ENCODE measurements at regions not wholly inside any gene's neighbourhood (a gene's known extent, or its start where the extent isn't known, plus 50 kb on each side); places are given as distances from the start of the nearest gene placed in this dataset.

DNA sequence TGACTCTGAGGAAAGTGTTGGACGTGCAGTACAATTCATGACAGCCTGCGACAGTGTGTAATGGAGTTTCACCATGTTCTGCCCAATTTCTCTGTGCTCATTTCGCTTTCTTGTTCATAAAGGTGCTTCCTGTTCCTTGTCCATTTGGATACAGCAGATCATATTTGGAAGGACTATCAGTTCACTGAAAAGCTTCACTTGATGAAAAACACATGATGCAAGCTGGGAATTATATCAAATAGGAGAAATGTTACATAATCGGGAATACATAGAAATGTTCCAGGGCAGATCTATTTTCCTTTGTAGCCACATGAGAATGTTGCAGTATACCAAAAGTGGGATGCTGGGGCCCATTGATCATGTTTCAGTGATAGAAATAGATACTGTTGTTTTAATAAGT, 266.3 kb upstream of the SLC14A2 start:
- WGBS (ENCODE audit: insufficient coverage) = 90% methylated on average over 3 of the region's 4 CpGs
- no peaks in the 10 kb centered on the region for H4K20me1 ChIP-seq (ENCODE audit: control insufficient read depth, insufficient read depth, low read length, poor library complexity, severe bottlenecking)
- Mint-ChIP-seq H3K4me3 (no peak overlapping the region), H3K9me3 (ENCODE audit: insufficient read depth) (no peaks in the 10 kb centered on the region), H3K27me3 (peaks cover 15% of the 10 kb centered on the region), H3K27ac (no peak overlapping the region), H3K4me1 (no peaks in the 10 kb centered on the region)
- intact Hi-C loops (cut with micrococcal nuclease) = no loop called here
- H3K4me3 ChIP-seq (ENCODE audit: control extremely low read depth in 1 of 5, extremely low read depth in 1 of 5, insufficient read depth in 1 of 5, low read depth in 2 of 5, low read length in 4 of 5) = no peak overlapping the region
- no peak for DNase-seq
- ChIA-PET CTCF (interaction anchor here (0.9 kb wide), 1 partner anchor 1722 kb away, joined by 3 read pairs; no protein-coding TSS in a partner anchor), POLR2A (no interaction called here)
- H3K4me1 ChIP-seq (ENCODE audit: control insufficient read depth in 2 of 2, insufficient read depth in 2 of 2, low read length in 2 of 2) = no peaks in the 10 kb centered on the region
- no peaks in the 10 kb centered on the region for H3K27me3 ChIP-seq (replicated peaks in 1 of 4; ENCODE audit: control extremely low read depth in 1 of 4, control insufficient read depth in 3 of 4, insufficient read depth in 4 of 4, low read length in 3 of 4)
- no peak overlapping the region for H3K4me2 ChIP-seq (replicated peaks; ENCODE audit: low read depth, low read length, poor library complexity, severe bottlenecking)
- no peak for ATAC-seq (ENCODE audit: low read depth)
- H3K36me3 ChIP-seq (replicated peaks in 1 of 2; ENCODE audit: control extremely low read depth in 1 of 2, control insufficient read depth in 1 of 2, extremely low read depth in 1 of 2, insufficient read depth in 2 of 2, low read length in 1 of 2) = no peaks in the 10 kb centered on the region
- H3K79me2 ChIP-seq (ENCODE audit: control insufficient read depth, insufficient read depth, low read length) = no peaks in the 10 kb centered on the region
- no peak overlapping the region for H3K9ac ChIP-seq (ENCODE audit: low read length)
- TF ChIP-seq, protein P1, sequence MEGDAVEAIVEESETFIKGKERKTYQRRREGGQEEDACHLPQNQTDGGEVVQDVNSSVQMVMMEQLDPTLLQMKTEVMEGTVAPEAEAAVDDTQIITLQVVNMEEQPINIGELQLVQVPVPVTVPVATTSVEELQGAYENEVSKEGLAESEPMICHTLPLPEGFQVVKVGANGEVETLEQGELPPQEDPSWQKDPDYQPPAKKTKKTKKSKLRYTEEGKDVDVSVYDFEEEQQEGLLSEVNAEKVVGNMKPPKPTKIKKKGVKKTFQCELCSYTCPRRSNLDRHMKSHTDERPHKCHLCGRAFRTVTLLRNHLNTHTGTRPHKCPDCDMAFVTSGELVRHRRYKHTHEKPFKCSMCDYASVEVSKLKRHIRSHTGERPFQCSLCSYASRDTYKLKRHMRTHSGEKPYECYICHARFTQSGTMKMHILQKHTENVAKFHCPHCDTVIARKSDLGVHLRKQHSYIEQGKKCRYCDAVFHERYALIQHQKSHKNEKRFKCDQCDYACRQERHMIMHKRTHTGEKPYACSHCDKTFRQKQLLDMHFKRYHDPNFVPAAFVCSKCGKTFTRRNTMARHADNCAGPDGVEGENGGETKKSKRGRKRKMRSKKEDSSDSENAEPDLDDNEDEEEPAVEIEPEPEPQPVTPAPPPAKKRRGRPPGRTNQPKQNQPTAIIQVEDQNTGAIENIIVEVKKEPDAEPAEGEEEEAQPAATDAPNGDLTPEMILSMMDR (IDR thresholded peaks at IDR 0.05) = no peak
- TF ChIP-seq EZH2 (IDR thresholded peaks at IDR 0.05; ENCODE audit: borderline replicate concordance, insufficient read depth, low read depth, low read length, poor library complexity, severe bottlenecking) = no peak
- peaks cover 0 to 4% (median 0%) of the 10 kb centered on the region in 3 donors for H3K9me3 ChIP-seq (ENCODE audit: control extremely low read depth in 1 of 3, control insufficient read depth in 2 of 3, insufficient read depth in 1 of 3, low read length in 2 of 3)
- no peak overlapping the region for H2AFZ ChIP-seq (ENCODE audit: insufficient read depth, low read depth, low read length, poor library complexity, severe bottlenecking)
- H3K27ac ChIP-seq (ENCODE audit: low read length in 2 of 2) = no peak overlapping the region

DNA sequence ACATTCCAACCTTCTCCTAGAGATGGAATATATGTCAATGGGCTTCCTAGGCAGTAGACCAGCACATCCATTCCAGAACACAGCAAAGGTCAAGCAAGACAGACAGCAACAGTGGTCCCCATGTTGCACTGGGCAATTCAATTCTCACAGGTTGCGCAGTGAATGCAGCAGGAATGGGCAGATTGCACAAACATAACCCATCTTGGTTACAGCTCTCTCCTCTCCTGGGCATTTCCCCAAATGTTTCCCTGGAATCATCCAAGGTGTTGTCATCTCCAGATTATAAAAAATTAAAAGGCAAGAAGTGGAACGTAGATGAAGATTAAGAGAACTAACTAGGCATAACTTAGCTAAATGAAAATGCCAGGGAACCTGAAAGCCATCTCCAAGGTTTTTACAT, 265.8 kb upstream of the SLC14A2 start:
- Histone ChIP-seq H3K79me2 (ENCODE audit: control insufficient read depth, insufficient read depth, low read length) (no peaks in the 10 kb centered on the region), H3K27ac (ENCODE audit: low read length in 2 of 2) (no peak overlapping the region), H3K36me3 (replicated peaks in 1 of 2; ENCODE audit: control extremely low read depth in 1 of 2, control insufficient read depth in 1 of 2, extremely low read depth in 1 of 2, insufficient read depth in 2 of 2, low read length in 1 of 2) (no peaks in the 10 kb centered on the region), H2AFZ (ENCODE audit: insufficient read depth, low read depth, low read length, poor library complexity, severe bottlenecking) (no peak overlapping the region), H3K27me3 (replicated peaks in 1 of 4; ENCODE audit: control extremely low read depth in 1 of 4, control insufficient read depth in 3 of 4, insufficient read depth in 4 of 4, low read length in 3 of 4) (no peaks in the 10 kb centered on the region), H3K4me3 (ENCODE audit: control extremely low read depth in 1 of 5, extremely low read depth in 1 of 5, insufficient read depth in 1 of 5, low read depth in 2 of 5, low read length in 4 of 5) (no peak overlapping the region), H3K9ac (ENCODE audit: low read length) (no peak overlapping the region), H4K20me1 (ENCODE audit: control insufficient read depth, insufficient read depth, low read length, poor library complexity, severe bottlenecking) (no peaks in the 10 kb centered on the region), H3K9me3 (ENCODE audit: control extremely low read depth in 1 of 3, control insufficient read depth in 2 of 3, insufficient read depth in 1 of 3, low read length in 2 of 3) (peaks cover 0 to 4% (median 0%) of the 10 kb centered on the region in 3 donors), H3K4me1 (ENCODE audit: control insufficient read depth in 2 of 2, insufficient read depth in 2 of 2, low read length in 2 of 2) (no peaks in the 10 kb centered on the region), H3K4me2 (replicated peaks; ENCODE audit: low read depth, low read length, poor library complexity, severe bottlenecking) (no peak overlapping the region)
- DNase-seq (no peak), ATAC-seq (ENCODE audit: low read depth) (no peak)
- Mint-ChIP-seq H3K9me3 (ENCODE audit: insufficient read depth) (no peaks in the 10 kb centered on the region), H3K27ac (no peak overlapping the region), H3K4me1 (no peaks in the 10 kb centered on the region), H3K27me3 (peaks cover 15% of the 10 kb centered on the region), H3K4me3 (no peak overlapping the region)
- intact Hi-C loops (cut with micrococcal nuclease) = no loop called here
- TF ChIP-seq EZH2 (IDR thresholded peaks at IDR 0.05; ENCODE audit: borderline replicate concordance, insufficient read depth, low read depth, low read length, poor library complexity, severe bottlenecking) = no peak
- TF ChIP-seq, protein P1 (IDR thresholded peaks at IDR 0.05) = no peak
- no CpG with 5 or more reads among the region's 2 CpGs for WGBS (ENCODE audit: insufficient coverage)
- ChIA-PET CTCF (interaction anchor here (0.9 kb wide), 1 partner anchor 1722 kb away, joined by 3 read pairs; no protein-coding TSS in a partner anchor), POLR2A (no interaction called here)
